IPS DF 19.7 (cell line): ENCODE measurements at regions not wholly inside any gene's neighbourhood (a gene's known extent, or its start where the extent isn't known, plus 50 kb on each side); places are given as distances from the start of the nearest gene placed in this dataset.
"Not testable (repeated sequence)": the region's sequence is repeated elsewhere in the genome, so short reads cannot be mapped to it uniquely, and the experiment has no call there.

Source experiments
- DNase-seq: peaks from one replicate; pipeline ENCODE4 v3.0.0-alpha.2; 2013; ENCODE audit warnings: low read depth, low spot score

- DNase-seq = no peak
Measured at GRCh38 chr1:234902774-234903547, 225.7 kb downstream of the TOMM20 start.

DNA sequence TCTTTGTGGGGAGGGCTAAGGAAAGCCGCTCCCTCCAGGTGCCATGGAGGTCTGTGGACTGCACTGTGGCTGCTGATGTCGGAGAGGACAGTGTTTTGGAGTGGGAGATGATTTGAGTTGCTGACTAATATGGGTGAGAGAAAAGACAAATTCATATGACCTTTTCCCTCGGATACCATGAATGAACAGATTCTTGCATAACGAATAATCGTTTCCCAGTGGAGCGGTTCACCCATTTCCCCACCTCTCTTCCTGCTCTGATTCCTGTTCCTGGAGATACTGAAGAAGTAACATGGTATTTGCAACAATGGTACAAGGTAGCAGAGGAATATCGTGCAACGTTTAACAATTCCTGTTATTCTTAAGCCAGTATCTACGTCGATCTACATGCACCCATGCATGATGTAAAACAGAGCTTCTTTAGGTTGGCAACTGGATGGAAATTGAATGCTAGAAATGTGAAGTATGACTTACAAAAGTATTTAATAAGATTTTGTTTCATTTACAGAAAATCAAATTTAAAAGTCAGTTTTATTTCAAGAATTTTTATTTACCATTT lies 227.1 kb downstream of the TOMM20 start:
- no peak for DNase-seq

GRCh38 chr1:234900595-234900994 lies 228.0 kb downstream of the TOMM20 start:
- no peak for DNase-seq

DNA sequence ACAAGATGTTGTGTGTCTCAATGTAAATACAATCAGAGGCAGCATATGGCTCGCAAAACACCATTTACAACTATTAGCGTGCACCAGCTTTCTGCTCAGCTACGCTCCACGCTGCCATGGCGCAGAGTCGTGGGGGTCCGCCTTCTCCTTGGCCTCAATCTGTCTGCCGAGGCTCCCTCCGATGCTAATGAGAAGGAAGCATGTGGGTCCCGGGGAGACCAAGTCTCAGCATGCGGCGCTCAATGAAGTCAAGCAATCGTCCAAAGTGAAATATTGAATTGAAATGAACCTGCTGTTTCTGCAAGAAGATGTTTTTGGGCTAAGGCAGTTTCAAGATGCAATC lies 228.9 kb downstream of the TOMM20 start:
- DNase-seq = no peak

- DNase-seq = no peak
Measured at GRCh38 chr1:234899041-234899729, 229.5 kb downstream of the TOMM20 start.

DNA sequence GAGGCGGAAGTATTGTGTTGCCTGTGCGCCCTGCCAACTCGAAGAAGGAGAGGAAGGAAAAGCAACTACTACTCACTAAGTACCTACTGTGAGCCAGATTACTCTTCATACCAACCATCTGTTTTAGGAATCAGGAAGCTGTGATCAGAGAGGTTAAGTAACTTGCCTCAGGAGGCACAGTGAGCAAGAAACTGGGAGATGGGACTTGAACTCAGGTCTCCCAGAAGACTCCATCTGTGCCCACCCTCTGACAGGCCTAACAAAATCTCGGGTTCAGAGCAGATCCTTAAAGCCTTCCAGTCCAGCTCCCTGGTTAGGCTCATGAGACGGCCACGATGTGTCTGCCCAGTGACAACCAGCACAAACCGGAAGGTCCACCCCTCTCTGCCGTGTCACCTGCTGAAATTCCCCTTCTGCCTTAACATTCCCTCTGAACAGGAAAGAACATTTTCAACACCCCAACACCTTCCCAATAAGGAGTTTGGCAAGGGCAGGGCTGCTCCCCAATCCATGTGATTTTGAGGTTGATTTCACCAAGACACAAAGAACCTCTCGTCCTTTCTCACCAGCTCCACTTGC lies 230.1 kb downstream of the TOMM20 start:
- no peak for DNase-seq

- DNase-seq = no peak
Measured at GRCh38 chr1:234897754-234898454, 230.7 kb downstream of the TOMM20 start.

- no peak for DNase-seq
Measured at GRCh38 chr1:234897390-234897749, 231.3 kb downstream of the TOMM20 start.

- no peak for DNase-seq
Measured at GRCh38 chr1:234896477-234897389, 231.9 kb downstream of the TOMM20 start.

GRCh38 chr1:234893725-234894630 lies 234.7 kb downstream of the TOMM20 start:
- DNase-seq = no peak

GRCh38 chr1:234893359-234893724 lies 235.3 kb downstream of the TOMM20 start:
- DNase-seq = no peak

DNA sequence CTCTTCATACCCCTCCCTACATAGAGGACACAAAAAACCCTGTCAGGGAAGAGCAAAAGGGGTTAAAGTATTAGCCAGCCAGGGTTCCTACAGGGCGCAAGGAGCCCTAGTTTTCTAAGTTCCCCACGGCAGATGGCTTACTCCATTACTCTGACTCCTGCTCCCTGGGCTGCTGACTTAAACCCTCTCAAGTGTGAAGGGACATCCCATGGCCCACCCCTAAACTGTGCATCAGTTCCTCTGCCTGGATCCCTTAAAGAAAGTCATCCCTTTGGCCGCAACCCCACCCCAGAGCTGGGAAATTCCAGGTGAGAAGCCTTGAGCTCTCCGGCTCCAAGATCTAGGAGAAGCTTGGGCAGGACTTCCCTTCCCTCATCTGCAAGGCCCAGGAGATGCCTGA lies 236.0 kb downstream of the TOMM20 start:
- DNase-seq = no peak

DNA sequence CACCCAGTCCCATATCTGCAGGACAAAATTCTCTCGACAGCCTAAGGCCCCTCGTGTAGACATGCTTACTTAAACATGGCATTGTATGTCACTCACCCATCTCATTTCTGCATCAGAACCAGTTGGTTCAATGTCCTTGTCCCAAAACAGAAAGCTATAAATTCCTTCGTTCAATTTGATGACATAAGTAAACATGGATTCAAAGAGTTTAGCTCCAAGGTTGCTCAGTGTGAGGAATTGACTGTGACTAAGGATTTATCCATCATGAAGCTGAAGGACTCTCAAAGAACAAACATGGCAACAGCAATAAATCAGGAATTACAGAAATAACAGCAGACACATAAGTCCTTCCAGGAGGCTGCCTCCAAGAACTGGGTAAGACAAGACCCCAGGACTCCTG lies 237.2 kb downstream of the TOMM20 start:
- no peak for DNase-seq

DNA sequence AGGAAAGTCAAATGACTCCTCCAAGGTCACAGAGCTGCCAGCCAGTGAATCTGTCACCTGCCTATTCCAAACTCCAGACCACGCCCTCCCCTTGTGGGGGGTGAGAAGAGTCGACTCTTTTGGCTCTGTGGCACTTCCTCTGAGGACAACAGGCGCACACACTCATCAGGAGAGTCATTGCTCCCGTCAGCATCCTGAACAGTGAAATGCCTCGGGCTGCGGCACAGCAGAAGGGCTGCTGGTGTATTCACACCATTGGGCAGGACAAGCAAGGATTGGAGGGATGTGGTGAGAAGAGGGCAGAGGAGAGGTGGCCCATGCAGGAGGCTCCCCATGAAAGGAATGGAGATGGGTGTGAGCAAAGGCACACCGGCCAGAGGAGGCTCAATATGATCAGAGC lies 239.0 kb downstream of the TOMM20 start:
- no peak for DNase-seq

- DNase-seq = not testable (repeated sequence)
Measured at GRCh38 chr1:234888247-234888646, 240.4 kb downstream of the TOMM20 start.

- DNase-seq = no peak
Measured at GRCh38 chr1:234887016-234887900, 241.4 kb downstream of the TOMM20 start.

DNA sequence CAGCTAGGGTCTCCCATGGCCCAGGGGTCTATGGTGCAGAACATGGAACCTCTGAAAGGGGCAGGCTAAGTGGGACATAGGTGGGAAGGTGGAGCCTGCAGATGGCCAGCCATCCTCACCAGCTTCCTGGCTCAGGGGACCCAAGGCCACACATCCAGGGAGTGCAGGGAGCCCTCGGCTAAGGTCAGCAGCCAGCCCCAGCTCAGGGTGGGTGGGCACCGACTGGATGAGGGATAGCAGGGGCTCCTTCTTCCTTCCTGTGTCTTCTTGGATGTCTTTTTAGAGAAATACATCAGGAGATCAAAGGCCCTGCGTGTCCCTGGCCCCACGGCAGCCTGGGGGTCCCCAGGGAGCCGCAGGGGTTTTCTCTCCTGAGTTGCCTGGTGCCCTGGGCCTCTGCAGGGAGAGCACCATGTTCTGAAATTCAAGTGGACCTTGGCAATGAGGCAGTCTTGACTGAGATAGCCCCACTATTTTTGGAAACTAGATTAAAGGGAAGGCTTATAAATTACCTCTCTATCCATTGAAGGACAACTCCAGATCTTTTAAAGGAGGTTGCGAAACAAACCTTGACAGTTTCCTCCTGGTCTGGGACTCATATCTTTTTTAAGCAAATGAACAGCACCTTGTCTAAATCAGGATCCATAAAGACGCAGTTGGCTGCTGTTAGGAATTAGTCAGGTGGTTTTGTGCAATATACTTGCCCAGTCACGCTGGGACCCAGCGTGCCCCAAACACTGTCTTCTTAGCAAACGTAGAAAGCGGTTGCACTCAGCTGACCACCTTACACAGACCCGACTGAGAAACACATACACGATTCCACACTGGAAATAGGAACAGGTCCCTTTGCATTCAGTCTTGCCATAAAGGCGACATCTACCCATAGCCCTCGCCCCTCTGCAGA lies 242.3 kb downstream of the TOMM20 start:
- no peak for DNase-seq

GRCh38 chr1:234885601-234886000 lies 243.0 kb downstream of the TOMM20 start:
- no peak for DNase-seq
